ENCODE measurements at regions not wholly inside any gene's neighbourhood (a gene's known extent, or its start where the extent isn't known, plus 50 kb on each side); places are given as distances from the start of the nearest gene placed in this dataset.
"Not testable (repeated sequence)": the region's sequence is repeated elsewhere in the genome, so short reads cannot be mapped to it uniquely, and the experiment has no call there.

GRCh38 chr4:188949596-188949995, 810.4 kb downstream of the TRIML1 start:
- DNase-seq (ENCODE audit: low read depth in 2 of 2): no peak

DNA sequence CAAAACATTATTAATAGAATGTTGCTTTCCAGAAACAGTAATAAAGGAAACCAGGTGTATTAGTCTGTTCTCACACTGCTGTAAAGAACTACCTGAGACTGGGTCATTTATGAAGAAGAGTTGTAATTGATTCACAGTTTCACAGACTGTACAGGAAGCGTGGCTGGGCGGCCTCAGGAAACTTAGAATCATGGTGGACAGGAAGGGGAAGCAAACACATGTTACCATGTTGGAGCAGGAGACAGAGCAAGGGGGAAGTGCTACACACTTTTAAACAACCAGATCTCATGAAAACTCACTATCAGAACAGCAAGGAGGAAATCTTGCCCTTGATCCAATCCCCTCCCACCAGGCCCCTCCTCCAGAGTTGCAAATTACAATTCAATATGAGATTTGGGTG, 815.8 kb downstream of the TRIML1 start:
- DNase-seq (ENCODE audit: low read depth in 2 of 2): no peak

GRCh38 chr4:188956566-188956965, 817.3 kb downstream of the TRIML1 start:
- no peak for DNase-seq (ENCODE audit: low read depth in 2 of 2)

- no peak for DNase-seq (ENCODE audit: low read depth in 2 of 2)
These were observed 819.1 kb downstream of the TRIML1 start for GRCh38 chr4:188958346-188958745.

- no peak for DNase-seq (ENCODE audit: low read depth in 2 of 2)
These were observed 820.2 kb downstream of the TRIML1 start for GRCh38 chr4:188959424-188959823.

- no peak for DNase-seq (ENCODE audit: low read depth in 2 of 2)
These were observed 821.3 kb downstream of the TRIML1 start for GRCh38 chr4:188960411-188961093.

- no peak for DNase-seq (ENCODE audit: low read depth in 2 of 2)
These were observed 831.9 kb downstream of the TRIML1 start for GRCh38 chr4:188971125-188971524.

DNA sequence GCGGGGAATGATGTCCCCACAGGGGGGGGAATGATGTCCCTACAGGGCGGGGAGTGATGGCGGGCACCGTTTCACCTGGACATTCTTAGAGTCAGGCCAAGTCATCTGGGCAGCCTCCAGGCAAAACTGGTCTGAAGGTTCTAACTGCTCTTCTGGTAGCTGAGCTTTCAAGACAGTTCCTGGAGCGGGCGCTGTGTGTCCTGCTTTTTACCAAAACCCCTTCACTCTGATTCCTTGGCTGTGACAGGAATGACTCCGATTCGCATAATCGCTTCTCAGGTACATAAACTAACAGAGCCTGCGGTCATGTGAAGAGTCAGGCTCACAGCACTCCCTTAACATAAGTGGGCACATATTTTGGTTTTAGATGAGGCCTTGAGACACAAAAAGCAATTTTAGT, 836.0 kb downstream of the TRIML1 start:
- no peak for DNase-seq (ENCODE audit: low read depth in 2 of 2)

DNA sequence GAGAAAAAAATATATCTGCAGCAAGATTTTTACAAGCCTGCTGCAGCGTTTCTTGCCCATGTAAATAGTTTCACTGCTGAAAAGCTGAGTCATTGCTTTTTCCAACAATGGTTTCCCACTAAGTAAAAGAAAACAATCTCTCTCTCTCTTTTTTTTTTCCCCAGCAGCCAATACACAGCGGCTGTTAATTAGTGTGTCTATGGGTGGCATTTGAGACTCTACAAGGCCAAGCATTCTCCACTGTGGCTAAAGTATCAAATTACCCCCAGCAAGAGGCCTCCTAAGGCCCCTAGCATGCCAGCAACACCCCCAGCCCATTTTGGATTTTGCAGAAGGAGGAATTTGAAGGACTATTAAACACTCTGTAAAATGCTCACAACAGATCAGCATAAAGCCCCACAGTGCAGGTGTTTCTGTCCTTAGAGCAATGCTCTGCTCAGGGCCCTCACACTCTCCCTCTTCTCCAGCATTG, 837.4 kb downstream of the TRIML1 start:
- no peak for DNase-seq (ENCODE audit: low read depth in 2 of 2)

GRCh38 chr4:188977232-188977631, 838.0 kb downstream of the TRIML1 start:
- DNase-seq (ENCODE audit: low read depth in 2 of 2): not testable (repeated sequence)

GRCh38 chr4:188984518-188984917, 845.3 kb downstream of the TRIML1 start:
- DNase-seq (ENCODE audit: low read depth in 2 of 2): no peak

DNA sequence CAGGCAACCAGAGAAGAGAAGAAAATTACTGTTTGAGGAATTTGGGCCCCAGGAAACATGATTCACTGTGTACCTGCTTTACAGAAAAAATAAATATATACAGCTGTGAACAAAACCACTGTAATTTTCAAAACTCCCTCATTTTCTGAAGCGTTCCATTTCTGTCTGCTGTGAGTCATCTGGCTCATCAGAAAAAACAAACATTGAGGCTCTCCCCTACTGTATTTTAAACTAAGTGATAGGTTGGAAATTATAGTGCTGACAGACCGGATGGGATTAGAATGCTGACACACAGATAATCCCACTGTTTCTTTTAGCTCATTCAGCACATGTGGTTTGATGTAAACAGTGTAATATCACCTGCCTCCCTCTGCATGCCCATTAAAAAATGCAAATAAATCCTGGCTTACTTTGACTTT, 847.0 kb downstream of the TRIML1 start:
- DNase-seq (ENCODE audit: low read depth in 2 of 2): no peak

GRCh38 chr4:188987011-188987410, 847.8 kb downstream of the TRIML1 start:
- DNase-seq (ENCODE audit: low read depth in 2 of 2): no peak

- no peak for DNase-seq (ENCODE audit: low read depth in 2 of 2)
These were observed 848.9 kb downstream of the TRIML1 start for GRCh38 chr4:188988131-188988530.

GRCh38 chr4:188989371-188989770, 850.1 kb downstream of the TRIML1 start:
- no peak for DNase-seq (ENCODE audit: low read depth in 2 of 2)

GRCh38 chr4:188992706-188993105, 853.5 kb downstream of the TRIML1 start:
- no peak for DNase-seq (ENCODE audit: low read depth in 2 of 2)

DNA sequence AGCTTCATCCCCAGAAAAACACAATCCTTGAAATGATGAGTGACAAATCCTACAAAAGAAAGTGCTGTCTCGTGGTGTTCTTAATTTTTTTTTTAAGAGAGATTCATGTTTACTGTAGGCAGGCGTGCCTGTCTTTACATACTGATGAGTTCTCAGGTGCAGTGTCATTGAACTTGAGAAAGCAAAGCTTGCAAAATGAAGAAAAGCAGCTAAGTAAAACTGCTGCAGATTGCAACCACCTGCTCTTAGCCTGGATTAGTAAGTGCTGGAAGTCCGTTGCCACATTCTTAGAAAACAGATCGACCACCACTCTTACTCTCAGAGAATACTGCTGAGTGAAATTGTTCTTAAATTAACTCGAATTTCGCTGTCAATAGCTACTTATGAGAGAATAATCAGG, 854.6 kb downstream of the TRIML1 start:
- DNase-seq (ENCODE audit: low read depth in 2 of 2): no peak

- no peak for DNase-seq (ENCODE audit: low read depth in 2 of 2)
These were observed 862.2 kb downstream of the TRIML1 start for GRCh38 chr4:189001283-189001970.

DNA sequence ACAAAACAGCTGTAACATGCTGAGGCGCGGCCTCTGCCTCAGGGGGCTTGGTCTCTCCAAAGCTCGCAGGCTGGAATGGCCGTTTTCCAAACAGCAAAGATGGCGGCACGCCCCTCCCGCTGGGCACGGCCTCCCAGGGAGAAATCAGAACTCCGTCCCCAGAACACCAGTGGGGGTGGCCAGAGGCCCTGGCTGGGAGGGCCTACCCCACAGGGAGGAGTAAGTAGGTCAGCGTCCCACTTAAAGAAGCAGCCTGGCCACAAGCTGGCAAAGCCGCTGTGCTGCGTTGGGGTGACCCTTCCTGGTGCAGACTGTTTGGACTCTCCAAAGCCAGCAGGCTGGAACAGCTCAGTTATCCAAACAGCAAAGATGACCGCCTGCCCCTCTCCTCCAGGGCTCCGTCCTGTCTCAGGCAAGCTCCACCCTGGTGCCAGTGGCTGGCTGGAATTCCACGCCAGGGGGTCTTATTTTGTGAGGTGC, 862.8 kb downstream of the TRIML1 start:
- no peak for DNase-seq (ENCODE audit: low read depth in 2 of 2)

GRCh38 chr4:189002475-189002874, 863.2 kb downstream of the TRIML1 start:
- DNase-seq (ENCODE audit: low read depth in 2 of 2): no peak

GRCh38 chr4:189010452-189011217, 871.4 kb downstream of the TRIML1 start:
- DNase-seq (ENCODE audit: low read depth in 2 of 2): not testable (repeated sequence)

GRCh38 chr4:189021831-189022230, 882.6 kb downstream of the TRIML1 start:
- no peak for DNase-seq (ENCODE audit: low read depth in 2 of 2)

Measured in stimulated activated CD4-positive, alpha-beta T cell treated with anti-CD3 and anti-CD28 coated beads, Interleukin-1b, Interleukin-23, amount 100 ng/mL, for 1 hour (primary cell).